ENCODE measurements at regions not wholly inside any gene's neighbourhood (a gene's known extent, or its start where the extent isn't known, plus 50 kb on each side); places are given as distances from the start of the nearest gene placed in this dataset.
"Not testable (repeated sequence)": the region's sequence is repeated elsewhere in the genome, so short reads cannot be mapped to it uniquely, and the experiment has no call there.

- DNase-seq (ENCODE audit: low read depth in 1 of 2, low spot score in 1 of 2), result no peak
- TF ChIP-seq JUND (IDR thresholded peaks at IDR 0.05; ENCODE audit: low read depth), result no peak
- in situ Hi-C loops (cut with HindIII; ENCODE audit: low pct_unique_long_range_greater_than_20kb, low sequenced_read_pairs), result no loop called here
These were observed 135.7 kb downstream of the IGF1 start for GRCh38 chr12:102344691-102345090.

- in situ Hi-C loops (cut with HindIII; ENCODE audit: low pct_unique_long_range_greater_than_20kb, low sequenced_read_pairs), result no loop called here
- no peak for TF ChIP-seq JUND (IDR thresholded peaks at IDR 0.05; ENCODE audit: low read depth)
- DNase-seq (ENCODE audit: low read depth in 1 of 2, low spot score in 1 of 2), result no peak
These were observed 136.8 kb downstream of the IGF1 start for GRCh38 chr12:102343361-102344121.

- in situ Hi-C loops (cut with HindIII; ENCODE audit: low pct_unique_long_range_greater_than_20kb, low sequenced_read_pairs), result no loop called here
- no peak for DNase-seq (ENCODE audit: low read depth in 1 of 2, low spot score in 1 of 2)
- no peak for TF ChIP-seq JUND (IDR thresholded peaks at IDR 0.05; ENCODE audit: low read depth)
These were observed 137.9 kb downstream of the IGF1 start for GRCh38 chr12:102342281-102343006.

GRCh38 chr12:102334765-102335164 lies 137.1 kb upstream of the PMCH start:
- in situ Hi-C loops (cut with HindIII; ENCODE audit: low pct_unique_long_range_greater_than_20kb, low sequenced_read_pairs), result no loop called here

GRCh38 chr12:102331419-102331818 lies 133.8 kb upstream of the PMCH start:
- DNase-seq (ENCODE audit: low read depth in 1 of 2, low spot score in 1 of 2), result no peak
- in situ Hi-C loops (cut with HindIII; ENCODE audit: low pct_unique_long_range_greater_than_20kb, low sequenced_read_pairs), result no loop called here
- TF ChIP-seq JUND (IDR thresholded peaks at IDR 0.05; ENCODE audit: low read depth), result no peak

More at GRCh38 chr12:102334765-102335164, 137.1 kb upstream of the PMCH start:
- TF ChIP-seq JUND (IDR thresholded peaks at IDR 0.05; ENCODE audit: low read depth), result no peak
- no peak for DNase-seq (ENCODE audit: low read depth in 1 of 2, low spot score in 1 of 2)

- in situ Hi-C loops (cut with HindIII; ENCODE audit: low pct_unique_long_range_greater_than_20kb, low sequenced_read_pairs), result no loop called here
- no peak for TF ChIP-seq JUND (IDR thresholded peaks at IDR 0.05; ENCODE audit: low read depth)
- DNase-seq (ENCODE audit: low read depth in 1 of 2, low spot score in 1 of 2), result no peak
These were observed 132.2 kb upstream of the PMCH start for GRCh38 chr12:102329883-102330282.

GRCh38 chr12:102326982-102327381 lies 129.3 kb upstream of the PMCH start:
- DNase-seq (ENCODE audit: low read depth in 1 of 2, low spot score in 1 of 2), result no peak
- in situ Hi-C loops (cut with HindIII; ENCODE audit: low pct_unique_long_range_greater_than_20kb, low sequenced_read_pairs), result no loop called here
- no peak for TF ChIP-seq JUND (IDR thresholded peaks at IDR 0.05; ENCODE audit: low read depth)

- DNase-seq (ENCODE audit: low read depth in 1 of 2, low spot score in 1 of 2); in situ Hi-C loops (cut with HindIII; ENCODE audit: low pct_unique_long_range_greater_than_20kb, low sequenced_read_pairs): not testable (repeated sequence)
These were observed 127.5 kb upstream of the PMCH start for GRCh38 chr12:102325108-102325507.

GRCh38 chr12:102323799-102324198 lies 126.2 kb upstream of the PMCH start:
- no peak for DNase-seq (ENCODE audit: low read depth in 1 of 2, low spot score in 1 of 2)
- in situ Hi-C loops (cut with HindIII; ENCODE audit: low pct_unique_long_range_greater_than_20kb, low sequenced_read_pairs), result no loop called here
- TF ChIP-seq JUND (IDR thresholded peaks at IDR 0.05; ENCODE audit: low read depth), result no peak

GRCh38 chr12:102322254-102322653 lies 124.6 kb upstream of the PMCH start:
- in situ Hi-C loops (cut with HindIII; ENCODE audit: low pct_unique_long_range_greater_than_20kb, low sequenced_read_pairs), result no loop called here
- DNase-seq (ENCODE audit: low read depth in 1 of 2, low spot score in 1 of 2), result no peak
- no peak for TF ChIP-seq JUND (IDR thresholded peaks at IDR 0.05; ENCODE audit: low read depth)

GRCh38 chr12:102321305-102322082 lies 123.9 kb upstream of the PMCH start:
- DNase-seq (ENCODE audit: low read depth in 1 of 2, low spot score in 1 of 2), result no peak
- in situ Hi-C loops (cut with HindIII; ENCODE audit: low pct_unique_long_range_greater_than_20kb, low sequenced_read_pairs), result no loop called here

GRCh38 chr12:102317155-102317554 lies 119.5 kb upstream of the PMCH start:
- TF ChIP-seq JUND (IDR thresholded peaks at IDR 0.05; ENCODE audit: low read depth), result no peak
- in situ Hi-C loops (cut with HindIII; ENCODE audit: low pct_unique_long_range_greater_than_20kb, low sequenced_read_pairs), result no loop called here
- no peak for DNase-seq (ENCODE audit: low read depth in 1 of 2, low spot score in 1 of 2)

More at GRCh38 chr12:102321305-102322082, 123.9 kb upstream of the PMCH start:
- TF ChIP-seq JUND (IDR thresholded peaks at IDR 0.05; ENCODE audit: low read depth), result no peak

GRCh38 chr12:102316723-102317122 lies 119.1 kb upstream of the PMCH start:
- no peak for TF ChIP-seq JUND (IDR thresholded peaks at IDR 0.05; ENCODE audit: low read depth)
- no peak for DNase-seq (ENCODE audit: low read depth in 1 of 2, low spot score in 1 of 2)
- in situ Hi-C loops (cut with HindIII; ENCODE audit: low pct_unique_long_range_greater_than_20kb, low sequenced_read_pairs), result no loop called here

All from T47D (cell line).